ENCODE measurements at regions not wholly inside any gene's neighbourhood (a gene's known extent, or its start where the extent isn't known, plus 50 kb on each side); places are given as distances from the start of the nearest gene placed in this dataset.

- Histone ChIP-seq H3K27ac (no peak overlapping the region), H3K9me3 (no peaks in the 10 kb centered on the region), H3K4me3 (no peak overlapping the region), H3K27me3 (no peaks in the 10 kb centered on the region), H3K9ac (ENCODE audit: low read depth in 2 of 2, low read length in 2 of 2) (no peak overlapping the region), H3K4me1 (no peaks in the 10 kb centered on the region), H3K36me3 (no peaks in the 10 kb centered on the region)
- no peak for TF ChIP-seq CTCF (IDR thresholded peaks at IDR 0.05)
- intact Hi-C loops (cut with DNase I) = no loop called here
- no peak for DNase-seq
Observed at GRCh38 chr2:21561965-21562364, 438.2 kb downstream of the TDRD15 start.

GRCh38 chr2:21567395-21567794 is 443.6 kb downstream of the TDRD15 start:
- Histone ChIP-seq H3K27me3 (no peaks in the 10 kb centered on the region), H3K27ac (no peak overlapping the region), H3K9me3 (no peaks in the 10 kb centered on the region), H3K4me1 (no peaks in the 10 kb centered on the region), H3K4me3 (no peak overlapping the region), H3K36me3 (no peaks in the 10 kb centered on the region), H3K9ac (ENCODE audit: low read depth in 2 of 2, low read length in 2 of 2) (no peak overlapping the region)
- intact Hi-C loops (cut with DNase I) = no loop called here
- DNase-seq = no peak
- no peak for TF ChIP-seq CTCF (IDR thresholded peaks at IDR 0.05)

GRCh38 chr2:21571686-21572085 is 447.9 kb downstream of the TDRD15 start:
- Histone ChIP-seq H3K27ac (no peak overlapping the region), H3K36me3 (no peaks in the 10 kb centered on the region), H3K9me3 (no peaks in the 10 kb centered on the region), H3K4me3 (no peak overlapping the region), H3K4me1 (no peaks in the 10 kb centered on the region), H3K27me3 (no peaks in the 10 kb centered on the region), H3K9ac (ENCODE audit: low read depth in 2 of 2, low read length in 2 of 2) (no peak overlapping the region)
- DNase-seq = no peak
- TF ChIP-seq CTCF (IDR thresholded peaks at IDR 0.05) = no peak
- intact Hi-C loops (cut with DNase I) = no loop called here

- H3K9ac ChIP-seq (ENCODE audit: low read depth in 2 of 2, low read length in 2 of 2) = no peak overlapping the region
- H3K9me3 ChIP-seq = no peaks in the 10 kb centered on the region
- H3K4me1 ChIP-seq = no peaks in the 10 kb centered on the region
- DNase-seq = no peak
- no peak for TF ChIP-seq CTCF (IDR thresholded peaks at IDR 0.05)
- intact Hi-C loops (cut with DNase I) = no loop called here
- no peaks in the 10 kb centered on the region for H3K36me3 ChIP-seq
- H3K4me3 ChIP-seq = no peak overlapping the region
- H3K27me3 ChIP-seq = no peaks in the 10 kb centered on the region
- H3K27ac ChIP-seq = no peak overlapping the region
Observed at GRCh38 chr2:21580391-21580790, 456.6 kb downstream of the TDRD15 start.

- H3K36me3 ChIP-seq = no peaks in the 10 kb centered on the region
- no peak overlapping the region for H3K27ac ChIP-seq
- no peak for DNase-seq
- intact Hi-C loops (cut with DNase I) = no loop called here
- H3K27me3 ChIP-seq = no peaks in the 10 kb centered on the region
- H3K9me3 ChIP-seq = no peaks in the 10 kb centered on the region
- H3K4me1 ChIP-seq = no peaks in the 10 kb centered on the region
- no peak for TF ChIP-seq CTCF (IDR thresholded peaks at IDR 0.05)
- H3K4me3 ChIP-seq = no peak overlapping the region
- H3K9ac ChIP-seq (ENCODE audit: low read depth in 2 of 2, low read length in 2 of 2) = no peak overlapping the region
Observed at GRCh38 chr2:21585881-21586280, 462.1 kb downstream of the TDRD15 start.

All from colonic mucosa (tissue), 4 donors.